NCI-H1092 (cell line): ENCODE measurements at regions not wholly inside any gene's neighbourhood (a gene's known extent, or its start where the extent isn't known, plus 50 kb on each side); places are given as distances from the start of the nearest gene placed in this dataset.

Experiments
- DNase-seq: peaks from one replicate; lab custom pipeline; 2025; lab: John Stamatoyannopoulos, UW

DNA sequence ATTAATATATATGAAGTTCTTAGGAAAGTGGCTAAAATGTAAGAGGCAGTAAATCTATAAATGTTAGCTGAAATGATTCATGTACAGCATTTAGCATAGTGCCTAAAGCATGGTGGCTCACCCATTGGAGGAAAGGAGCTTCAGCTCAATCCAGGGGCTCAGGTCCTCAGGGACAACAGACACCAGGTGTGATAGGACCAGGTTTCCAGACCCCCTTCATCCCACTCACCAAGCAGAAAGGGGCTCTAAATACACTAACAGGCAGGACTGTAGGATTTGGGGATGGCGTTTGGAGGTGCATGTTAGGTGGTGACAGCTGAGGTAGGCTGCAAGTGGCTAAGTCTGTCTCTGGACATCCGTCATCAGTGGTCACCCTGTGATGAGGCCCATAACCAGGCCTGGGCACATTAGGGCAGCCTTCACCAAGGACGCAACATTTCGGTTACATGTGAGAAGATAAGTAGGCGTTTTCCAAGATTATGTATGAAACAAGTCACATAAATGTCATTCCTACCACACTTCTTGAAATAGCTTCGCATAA is 233.1 kb downstream of the C1orf94 start:
- no peak for DNase-seq

DNA sequence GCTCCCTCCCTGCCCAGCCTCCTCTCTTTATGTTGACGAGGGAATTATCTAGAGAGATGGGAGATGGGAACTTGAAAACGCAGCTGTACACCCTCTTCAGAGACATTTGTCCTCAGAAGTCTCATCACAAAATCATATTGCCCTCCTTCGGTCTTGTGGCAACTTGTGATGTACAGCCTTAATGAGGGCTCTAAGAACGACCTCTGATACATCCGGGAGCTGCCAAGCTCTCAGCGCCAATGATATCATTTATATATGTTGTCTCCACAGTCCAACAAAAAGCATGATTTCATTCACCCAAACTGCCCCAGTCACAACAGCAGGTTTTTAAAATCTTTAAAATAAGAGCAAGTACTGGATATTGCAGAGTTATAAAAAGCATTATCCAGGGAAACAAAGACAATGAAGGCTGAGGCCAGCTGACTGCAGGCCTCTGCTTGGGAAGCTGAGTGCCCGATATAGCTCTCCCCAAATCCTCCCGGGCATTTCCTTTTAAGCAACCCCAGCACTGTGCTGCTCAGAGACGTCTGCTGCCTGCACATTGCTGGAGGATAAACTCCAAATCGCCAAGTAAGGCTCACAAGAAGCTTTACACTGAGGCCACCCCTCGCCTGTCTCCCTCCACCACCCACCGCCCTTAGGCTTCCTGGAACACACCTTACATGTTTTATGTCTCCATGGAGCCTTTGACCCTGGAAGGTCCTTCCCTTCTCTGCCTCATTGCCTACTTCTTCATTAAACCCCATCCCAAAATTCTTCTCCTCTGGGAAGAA is 236.1 kb downstream of the C1orf94 start:
- no peak for DNase-seq

DNA sequence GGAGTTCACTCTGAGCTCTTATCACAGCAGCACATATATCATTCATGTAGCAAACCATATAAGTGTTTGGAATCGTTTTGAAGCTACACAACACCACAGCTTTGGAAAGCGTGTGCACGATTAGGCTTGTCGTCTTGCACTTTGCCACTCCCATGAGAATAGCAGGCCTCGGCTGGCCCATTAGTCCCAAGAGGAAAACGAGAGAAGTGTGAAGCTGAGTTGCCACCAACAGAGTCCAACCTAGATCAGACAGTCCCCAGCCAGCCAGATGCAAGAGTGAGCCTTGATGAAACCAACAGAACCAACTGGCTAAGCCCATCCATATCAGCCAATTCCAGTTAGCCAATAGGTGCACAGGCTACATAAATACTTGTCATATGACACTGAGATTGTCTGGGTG is 238.4 kb downstream of the C1orf94 start:
- DNase-seq = no peak

DNA sequence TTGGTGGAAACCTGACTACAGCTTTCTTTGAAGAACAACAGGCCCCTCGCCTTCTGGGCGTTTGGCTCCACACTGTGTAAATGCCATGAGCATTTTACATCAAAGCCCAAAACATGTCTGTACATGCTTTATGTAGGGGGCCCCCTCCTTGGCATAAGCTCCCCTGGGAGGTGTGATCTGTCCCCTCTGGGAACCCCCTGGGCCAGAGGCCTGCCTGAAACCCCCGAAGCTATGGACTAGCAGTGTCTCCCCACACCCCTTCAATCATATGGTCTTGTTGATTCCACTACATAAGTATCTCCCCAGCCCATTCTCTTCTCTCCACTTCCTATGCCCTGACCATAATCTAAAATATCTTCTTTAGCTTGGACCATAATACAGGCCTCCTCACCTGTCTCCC is 241.5 kb downstream of the C1orf94 start:
- no peak for DNase-seq

DNA sequence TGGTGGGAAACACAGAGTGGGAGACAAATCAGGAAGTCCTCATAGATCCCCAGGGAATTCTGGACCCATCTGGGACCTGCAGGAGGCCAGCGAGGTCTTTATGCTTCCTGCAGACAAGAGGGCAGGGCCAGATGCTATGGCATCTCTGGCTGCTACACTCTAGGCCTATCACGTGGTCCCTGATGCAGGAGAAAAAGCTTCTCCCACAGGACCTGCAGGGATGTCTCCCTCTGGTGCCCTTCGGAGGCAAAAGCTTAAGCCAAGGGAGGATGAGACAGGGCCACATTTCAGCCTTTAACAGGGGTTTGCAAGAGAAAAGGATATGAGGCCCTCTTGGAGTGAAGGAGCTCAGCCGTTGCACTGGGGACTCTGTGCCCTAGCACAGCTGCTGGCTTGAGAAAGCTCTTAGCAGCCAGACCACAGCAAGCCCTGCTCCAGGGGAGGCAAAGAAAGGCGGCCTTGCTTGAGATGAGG is 243.0 kb downstream of the C1orf94 start:
- DNase-seq = no peak

DNA sequence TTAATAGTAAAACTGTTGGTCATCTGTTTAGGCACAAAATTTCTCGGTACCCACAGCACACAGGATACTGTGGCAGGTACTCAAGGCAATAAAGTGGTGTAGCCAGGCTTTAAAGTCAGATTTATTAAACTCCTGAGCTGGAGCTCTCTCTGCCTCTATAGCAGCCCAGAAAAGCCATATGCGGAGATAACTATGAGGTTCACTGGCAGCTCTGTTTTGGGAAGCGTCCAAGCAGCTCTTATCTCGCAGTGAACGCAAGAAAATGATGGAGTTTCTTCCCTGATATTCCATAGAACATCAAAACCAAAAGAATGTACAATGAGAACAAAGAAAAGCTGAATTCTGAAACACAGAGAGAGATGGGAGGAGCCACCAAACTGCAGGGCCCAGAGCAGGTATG is 248.3 kb downstream of the C1orf94 start:
- DNase-seq = no peak

DNA sequence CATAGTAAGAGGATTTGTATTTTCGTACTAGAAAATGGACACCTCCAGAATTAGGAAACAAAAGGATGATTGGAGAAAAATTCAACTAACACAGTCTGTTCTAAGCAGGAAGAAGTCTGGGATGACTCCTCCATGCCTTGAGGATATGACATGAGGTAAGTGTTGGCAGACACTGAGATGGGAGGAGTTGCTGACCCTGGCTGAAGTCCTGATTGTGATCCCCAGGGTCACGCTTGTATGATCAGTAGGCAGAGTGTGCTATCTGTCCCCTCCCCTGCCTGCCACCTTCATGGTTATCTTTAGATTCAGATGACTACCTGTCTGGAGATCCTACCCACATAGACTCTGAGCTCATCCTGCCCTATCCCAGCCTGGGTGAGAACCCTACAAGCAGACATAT is 249.1 kb downstream of the C1orf94 start:
- no peak for DNase-seq

DNA sequence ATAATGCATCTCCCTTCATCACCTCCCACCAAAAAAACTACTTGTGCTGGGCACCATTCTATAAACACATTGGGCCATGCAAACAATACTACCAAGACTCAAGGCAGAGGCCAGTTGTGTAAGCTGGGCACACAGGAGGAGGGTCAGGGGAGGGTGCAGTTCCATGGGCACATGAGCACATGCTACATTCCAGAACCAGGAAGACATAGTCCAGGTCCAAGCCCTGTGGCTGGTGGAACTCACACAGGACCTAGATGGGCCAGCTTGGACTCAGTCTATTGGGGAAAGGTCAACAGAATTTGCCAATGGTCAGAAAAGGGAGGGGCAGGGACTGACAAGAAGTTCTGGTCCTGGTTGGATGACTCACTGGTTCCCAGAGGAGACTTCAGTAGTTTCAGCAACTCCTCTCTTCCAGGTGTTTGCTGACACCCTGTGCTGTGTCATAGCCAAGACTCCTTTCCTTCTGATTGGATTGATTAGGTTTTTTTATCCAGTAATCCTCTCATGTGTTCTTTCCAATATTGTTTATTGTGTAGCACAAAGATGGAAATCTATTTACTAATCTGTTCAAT is 249.7 kb downstream of the C1orf94 start:
- no peak for DNase-seq

DNA sequence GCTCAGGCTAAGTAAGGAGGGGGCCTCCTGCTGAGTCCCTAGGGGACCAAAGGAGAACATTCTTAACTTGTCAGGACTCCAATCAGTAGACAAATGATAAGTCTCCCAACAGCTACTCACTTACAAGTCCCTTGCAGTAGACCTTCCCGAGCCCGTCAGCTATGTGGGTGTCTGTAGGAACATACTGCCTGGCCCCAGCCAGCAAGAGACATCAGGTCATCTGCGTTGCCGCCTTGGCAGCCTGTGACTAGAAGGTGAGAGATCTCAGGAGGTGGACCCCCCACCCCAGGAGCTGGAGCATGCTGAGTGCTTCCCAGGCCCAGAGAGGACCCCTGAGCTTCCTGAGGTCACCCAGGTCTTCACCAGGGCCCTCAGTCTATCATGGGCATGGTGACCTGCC is 250.5 kb downstream of the C1orf94 start:
- DNase-seq = no peak

DNA sequence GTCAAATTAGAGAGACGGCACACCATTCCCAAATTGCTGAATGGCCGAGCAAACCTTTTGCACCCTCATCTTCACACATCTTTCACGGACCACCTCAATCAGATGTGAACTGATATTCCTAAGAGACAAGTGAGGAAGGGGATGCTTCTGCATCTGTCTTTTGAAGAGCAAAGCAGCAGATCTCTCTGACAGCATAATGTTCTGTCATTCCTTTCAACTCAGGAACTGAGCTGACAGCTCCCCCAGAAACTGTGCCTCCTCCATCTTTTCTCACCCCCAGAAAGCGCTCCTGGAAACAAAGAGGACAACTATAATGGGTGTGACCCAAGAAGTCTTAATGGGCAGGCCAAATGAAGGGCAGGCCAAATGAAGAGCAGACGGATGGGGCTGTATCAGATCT is 256.4 kb downstream of the C1orf94 start:
- DNase-seq = no peak

DNA sequence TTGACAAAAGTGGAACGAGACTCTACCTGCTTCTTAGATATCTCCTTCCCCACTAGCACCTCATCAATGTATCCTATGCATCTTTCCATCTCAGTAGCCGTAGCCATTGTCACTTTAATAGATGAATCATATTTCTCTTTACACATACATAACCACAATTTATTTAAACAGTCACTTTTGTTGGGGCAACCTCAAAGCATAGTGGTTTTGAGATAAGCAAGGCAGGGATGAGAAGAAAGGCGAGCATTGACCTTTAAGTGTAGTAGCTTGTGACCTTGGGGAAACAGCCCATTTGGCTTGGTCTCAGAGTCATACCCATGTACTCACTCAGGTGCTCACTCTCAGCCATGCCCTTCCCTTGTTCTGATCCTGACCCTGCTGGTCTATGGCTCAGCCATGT is 260.1 kb downstream of the C1orf94 start:
- DNase-seq = no peak

DNA sequence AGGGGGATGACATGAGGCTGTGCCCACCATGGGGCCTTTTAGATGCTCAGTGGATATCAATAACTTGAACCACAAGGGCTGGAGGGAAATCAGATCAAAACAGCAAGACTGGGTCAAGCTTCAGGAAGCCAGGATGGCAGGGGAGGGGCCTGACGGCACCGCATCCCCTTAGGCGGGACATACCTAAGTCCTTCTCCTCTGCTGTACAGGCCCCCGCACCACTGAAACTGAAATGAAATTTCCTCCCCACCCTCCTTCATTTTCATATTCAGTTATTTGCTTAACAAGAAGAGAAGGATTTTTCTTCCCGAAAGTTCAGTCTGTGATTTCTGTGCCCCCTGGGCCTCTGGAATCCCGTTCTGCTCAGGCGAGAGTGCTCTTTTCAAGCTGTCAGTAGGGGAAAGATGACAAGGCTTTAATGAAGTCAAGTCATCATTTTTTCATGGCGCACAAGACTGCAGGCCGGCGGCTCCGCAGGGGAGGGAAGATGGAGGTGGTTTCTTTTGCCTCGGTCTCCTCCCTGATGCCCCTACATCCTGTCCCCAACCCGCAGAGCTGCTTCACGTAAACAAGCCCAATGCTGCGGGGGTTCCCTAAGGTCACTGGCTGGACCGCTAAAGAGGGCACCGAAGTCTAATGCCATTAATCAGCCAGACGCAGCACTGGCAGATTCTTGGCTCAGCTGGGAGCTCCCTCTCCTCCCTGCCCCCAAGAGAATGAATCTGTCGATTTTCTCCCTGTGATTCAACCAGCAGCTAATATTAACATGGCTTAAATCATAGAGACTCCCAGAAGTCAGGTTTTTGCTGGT is 264.8 kb downstream of the C1orf94 start:
- no peak for DNase-seq

DNA sequence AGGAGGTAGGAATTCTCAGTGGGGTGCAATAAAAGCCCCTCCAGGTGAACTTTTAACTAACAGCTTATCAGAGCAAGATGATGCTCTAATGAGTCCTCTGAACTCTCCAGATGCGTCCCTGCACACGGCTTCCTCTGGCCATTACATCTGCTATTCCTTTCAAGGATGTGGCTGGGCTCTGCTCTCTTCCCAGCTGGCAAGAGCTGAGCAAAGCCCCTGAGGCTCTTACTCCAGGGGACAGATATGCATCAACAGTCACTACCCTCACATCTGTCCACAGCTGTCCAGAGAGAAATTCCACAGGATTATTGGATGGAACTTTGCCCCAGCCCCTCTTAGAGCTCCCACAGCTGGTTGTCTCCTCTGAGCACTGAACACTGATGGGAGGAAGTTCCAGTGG is 267.8 kb downstream of the C1orf94 start:
- DNase-seq = no peak

DNA sequence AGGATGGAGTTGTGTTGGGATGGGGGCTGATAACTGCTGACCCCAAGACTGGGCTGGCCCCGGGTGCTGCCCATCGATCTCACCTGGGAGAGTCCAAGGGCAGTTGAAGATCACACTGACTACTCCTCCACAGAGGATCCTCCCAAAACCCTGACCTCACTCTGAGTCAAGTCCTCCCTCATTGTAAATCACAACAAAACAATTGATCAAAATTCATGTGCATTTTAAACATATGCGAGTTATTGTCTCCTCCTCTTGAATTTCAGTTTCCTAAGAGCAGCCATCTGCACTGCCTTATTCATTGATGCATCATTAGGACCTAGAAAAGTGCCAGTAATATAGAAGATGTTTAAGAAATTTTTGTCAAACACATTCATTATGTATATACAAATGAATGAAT is 273.6 kb downstream of the C1orf94 start:
- DNase-seq = no peak

DNA sequence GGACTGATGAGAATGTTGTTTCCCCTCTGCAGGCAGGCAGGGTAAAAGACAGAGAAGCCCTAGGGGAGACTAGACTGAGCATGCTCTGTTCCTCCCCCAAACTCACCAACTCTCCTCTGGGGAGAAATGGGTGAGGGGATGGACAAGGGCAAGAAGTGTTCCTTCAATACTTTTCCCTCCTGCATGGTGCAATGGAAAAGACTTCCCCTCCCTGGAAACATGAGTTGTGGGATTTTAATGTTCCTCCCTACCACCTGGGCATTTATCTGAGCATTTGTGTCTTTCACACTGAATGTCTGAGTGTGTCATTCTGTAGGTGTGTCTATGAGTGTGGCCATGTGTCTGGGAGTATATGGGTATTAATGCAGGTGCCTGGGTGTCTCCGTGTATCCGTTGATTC is 275.7 kb downstream of the C1orf94 start:
- no peak for DNase-seq

DNA sequence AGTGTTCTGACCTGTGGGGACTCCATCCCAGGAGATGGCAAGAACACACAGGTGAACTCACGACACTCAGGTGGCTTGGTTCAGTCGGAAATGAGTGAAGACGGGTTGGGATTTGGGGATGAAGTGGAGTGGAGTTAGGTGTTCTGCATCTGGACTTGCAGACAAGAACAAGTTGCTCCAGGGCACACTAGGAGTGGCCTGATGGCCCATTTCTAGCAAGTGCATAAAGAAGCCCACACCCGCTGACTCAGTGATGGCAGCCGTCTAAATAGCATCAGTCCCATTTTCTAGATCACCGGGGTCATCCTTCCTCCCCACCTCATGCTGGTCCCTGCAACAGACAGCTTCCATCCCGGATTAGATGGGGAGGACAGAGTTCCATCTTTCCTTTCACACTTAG is 278.4 kb downstream of the C1orf94 start:
- no peak for DNase-seq

DNA sequence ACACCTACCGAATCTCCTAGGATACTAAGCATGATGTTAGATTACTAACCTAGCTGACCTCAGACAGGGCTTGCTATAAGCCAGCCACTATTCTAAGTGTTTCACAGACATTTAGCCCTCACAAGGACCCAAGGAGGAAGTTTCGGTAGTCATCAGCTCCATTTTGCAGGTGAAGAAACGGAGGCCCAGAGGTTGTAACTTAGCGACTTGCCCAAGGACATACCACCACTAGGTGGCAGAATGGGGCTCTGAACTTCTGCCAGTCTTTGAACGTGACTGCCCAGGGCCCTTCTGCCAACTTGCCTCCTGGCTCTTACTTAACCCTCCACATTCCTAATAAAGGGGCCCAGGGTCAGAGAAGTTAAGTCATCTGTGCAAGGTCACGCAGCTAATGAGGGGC is 283.5 kb downstream of the C1orf94 start:
- DNase-seq = peak; percentile 11

DNA sequence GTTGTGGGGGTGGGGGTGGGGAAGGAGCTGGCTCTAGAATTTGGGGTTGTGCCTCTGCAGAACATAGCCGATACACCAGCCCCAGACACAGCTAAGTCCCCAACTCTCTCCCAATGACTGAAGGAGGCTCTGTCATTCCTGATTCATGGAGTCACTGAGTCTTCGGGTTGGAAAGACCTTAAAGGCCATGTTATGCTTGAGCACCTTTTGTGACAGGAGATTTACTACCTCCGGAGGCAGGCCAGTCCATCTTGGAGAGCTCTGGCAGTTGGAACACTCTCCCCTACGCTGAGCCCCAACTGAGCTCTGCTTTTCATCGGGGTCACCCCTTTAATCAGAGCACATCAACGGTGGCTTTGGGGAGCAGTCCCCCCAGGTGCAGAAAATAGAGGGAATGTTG is 284.4 kb upstream of the GJB5 start:
- DNase-seq = no peak

DNA sequence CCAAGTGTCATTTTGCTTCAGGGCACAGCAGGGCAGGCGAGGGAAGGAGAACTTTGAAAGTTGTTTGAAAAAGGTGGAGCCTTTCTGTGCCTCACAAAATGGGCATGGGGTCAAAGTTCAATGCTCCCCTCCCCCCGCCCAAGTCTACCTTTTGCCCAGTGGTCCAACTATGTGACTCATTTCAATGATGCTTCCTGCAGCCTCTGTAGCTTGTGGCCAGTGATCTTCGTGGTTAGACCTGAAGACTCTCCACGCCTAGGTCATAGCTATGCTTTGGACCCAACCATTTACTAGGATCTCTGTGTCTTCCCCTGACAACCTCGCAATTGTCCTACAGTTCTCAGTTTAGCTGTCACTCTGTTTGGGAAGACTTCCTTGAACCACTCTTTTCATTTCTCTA is 280.3 kb upstream of the GJB5 start:
- no peak for DNase-seq

DNA sequence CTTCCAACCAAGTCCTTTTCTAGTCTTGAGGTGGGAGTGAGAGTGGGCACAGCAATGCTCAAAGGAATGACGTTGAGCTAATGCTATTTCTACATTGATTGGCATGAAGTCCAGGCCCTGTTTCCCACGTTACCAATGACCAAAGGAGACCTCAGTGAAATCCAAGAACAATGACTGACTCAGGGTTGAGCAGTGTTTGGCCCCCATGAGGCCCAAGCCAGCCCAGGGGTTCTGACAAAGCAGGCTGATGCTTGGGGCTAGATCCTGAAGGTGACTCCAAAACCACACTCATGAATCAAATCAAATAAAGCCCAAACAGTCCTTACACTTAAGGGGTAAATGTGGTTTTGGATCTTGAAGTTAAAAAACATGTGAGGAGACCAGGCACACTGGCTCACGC is 278.5 kb upstream of the GJB5 start:
- DNase-seq = no peak

DNA sequence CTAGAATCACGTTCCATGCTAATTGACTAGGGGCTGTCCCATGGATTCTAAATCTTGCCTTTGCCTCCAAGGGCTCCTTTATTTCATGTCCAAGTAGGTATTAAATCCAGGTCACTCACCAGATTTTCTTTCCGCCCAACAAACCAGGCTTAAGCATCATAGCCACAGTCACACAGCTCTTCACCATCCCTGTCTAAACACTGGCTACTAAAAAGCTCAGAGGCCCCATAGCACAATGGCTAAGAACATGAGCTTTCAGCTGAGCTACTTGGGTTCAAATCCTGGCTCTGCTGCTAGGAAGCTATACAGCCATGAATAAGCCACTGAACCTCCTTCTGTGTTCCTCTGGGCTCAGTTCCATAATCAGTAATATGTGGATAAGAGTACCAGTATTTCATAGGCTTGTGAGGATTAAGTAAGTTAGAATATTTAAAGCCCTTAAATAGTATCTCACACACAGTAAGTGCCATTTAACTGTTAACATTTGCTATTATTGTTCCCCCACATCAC is 277.2 kb upstream of the GJB5 start:
- DNase-seq = no peak

DNA sequence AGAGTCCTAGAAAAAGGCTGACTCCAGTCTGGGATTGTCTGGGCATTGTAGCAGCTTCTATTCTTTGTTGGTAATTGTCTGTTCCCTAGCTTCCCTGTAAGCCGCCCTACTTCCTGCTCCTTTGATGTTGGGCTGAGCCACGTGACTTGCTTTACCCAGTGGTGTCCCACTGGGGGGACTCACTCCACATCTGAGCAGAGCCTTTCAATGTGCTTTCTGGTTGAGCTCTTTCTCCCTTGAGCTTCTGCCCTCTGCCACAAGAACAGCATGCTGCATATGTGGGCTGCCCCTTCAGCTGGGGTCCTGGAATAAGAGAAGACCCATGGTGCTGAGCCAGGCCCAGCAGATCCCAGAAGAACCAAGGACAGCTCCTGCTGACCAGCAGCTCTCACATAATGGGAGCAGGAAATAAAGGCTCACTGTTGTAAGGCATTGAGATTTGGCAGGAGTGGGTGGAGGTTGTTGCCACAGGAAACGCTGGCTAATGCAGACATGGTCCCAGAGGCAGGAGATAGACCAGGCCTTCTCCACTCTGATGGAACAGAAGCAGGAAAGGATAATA is 276.3 kb upstream of the GJB5 start:
- DNase-seq = no peak
